CD4-positive, CD25-positive, alpha-beta regulatory T cell (primary cell): ENCODE measurements at regions not wholly inside any gene's neighbourhood (a gene's known extent, or its start where the extent isn't known, plus 50 kb on each side); places are given as distances from the start of the nearest gene placed in this dataset.
A peak's percentile ranks its signal among the peaks of the same experiment; 100 is the strongest.
"Not testable (repeated sequence)": the region's sequence is repeated elsewhere in the genome, so short reads cannot be mapped to it uniquely, and the experiment has no call there.

Experiments used
- ATAC-seq, 2 donors: fragments of 150-1000 bp; cut with Tn5 transposase; one replicate each; pipeline ENCODE4 v1.10.0; 2021; ENCODE audit warnings: low read depth in 2 of 2, moderate number of reproducible peaks in 2 of 2, moderate library complexity in 1 of 2
- DNase-seq, 3 donors: peaks; one replicate each; pipeline versions ENCODE4 v3.0.0 to v3.0.0-alpha.2; 2012 to 2022; ENCODE audit warnings: mixed read lengths in 1 of 3
- H3K27ac ChIP-seq: one replicate; pipeline ENCODE4 v1.7.0; 2013; ENCODE audit warnings: mild to moderate bottlenecking, low read length; ENCODE audit not compliant: insufficient read depth, poor library complexity, severe bottlenecking
- H3K27me3 ChIP-seq: one replicate; pipeline ENCODE4 v1.7.0; 2013; ENCODE audit warnings: low read length; ENCODE audit not compliant: control insufficient read depth, insufficient read depth
- H3K36me3 ChIP-seq: one replicate; pipeline ENCODE4 v1.7.0; 2013; ENCODE audit warnings: mild to moderate bottlenecking, low read length, moderate library complexity; ENCODE audit not compliant: control insufficient read depth, insufficient read depth
- H3K4me1 ChIP-seq: 2 replicates; pipeline ENCODE4 v1.7.0; 2013; ENCODE audit warnings: mild to moderate bottlenecking, low read length; ENCODE audit not compliant: insufficient read depth, control insufficient read depth, poor library complexity, severe bottlenecking
- H3K4me3 ChIP-seq: one replicate; pipeline ENCODE4 v1.7.0; 2013; ENCODE audit warnings: low read depth, mild to moderate bottlenecking, low read length, moderate library complexity
- H3K9me3 ChIP-seq, 2 experiments: 1 replicate in 1 of 2; 2 replicates in 1 of 2; pipeline ENCODE4 v1.7.0; 2013; ENCODE audit warnings: low read length in 2 of 2, mild to moderate bottlenecking in 1 of 2, moderate library complexity in 1 of 2; ENCODE audit not compliant: control insufficient read depth in 2 of 2
- H3K27ac Mint-ChIP-seq, 3 donors: one replicate each; pipeline ENCODE4 v1.8.0; 2020 to 2022; ENCODE audit warnings: mild to moderate bottlenecking in 3 of 3, mixed read lengths in 3 of 3, moderate library complexity in 2 of 3
- H3K27me3 Mint-ChIP-seq: one replicate; pipeline ENCODE4 v1.8.0; 2022; ENCODE audit warnings: mild to moderate bottlenecking, mixed read lengths
- H3K36me3 Mint-ChIP-seq: one replicate; pipeline ENCODE4 v1.8.0; 2020; ENCODE audit warnings: mixed read lengths
- H3K4me1 Mint-ChIP-seq, 4 donors: one replicate each; pipeline ENCODE4 v1.8.0; 2020 to 2022; ENCODE audit warnings: mixed read lengths in 4 of 4, mild to moderate bottlenecking in 1 of 4
- H3K4me3 Mint-ChIP-seq, 4 donors: one replicate each; pipeline ENCODE4 v1.8.0; 2020 to 2022; ENCODE audit warnings: mild to moderate bottlenecking in 4 of 4, mixed read lengths in 4 of 4, moderate library complexity in 3 of 4
- H3K9me3 Mint-ChIP-seq, 7 donors: one replicate each; pipeline ENCODE4 v1.8.0; 2020 to 2022; ENCODE audit warnings: mixed read lengths in 7 of 7, mild to moderate bottlenecking in 3 of 7, moderate library complexity in 2 of 7

DNA sequence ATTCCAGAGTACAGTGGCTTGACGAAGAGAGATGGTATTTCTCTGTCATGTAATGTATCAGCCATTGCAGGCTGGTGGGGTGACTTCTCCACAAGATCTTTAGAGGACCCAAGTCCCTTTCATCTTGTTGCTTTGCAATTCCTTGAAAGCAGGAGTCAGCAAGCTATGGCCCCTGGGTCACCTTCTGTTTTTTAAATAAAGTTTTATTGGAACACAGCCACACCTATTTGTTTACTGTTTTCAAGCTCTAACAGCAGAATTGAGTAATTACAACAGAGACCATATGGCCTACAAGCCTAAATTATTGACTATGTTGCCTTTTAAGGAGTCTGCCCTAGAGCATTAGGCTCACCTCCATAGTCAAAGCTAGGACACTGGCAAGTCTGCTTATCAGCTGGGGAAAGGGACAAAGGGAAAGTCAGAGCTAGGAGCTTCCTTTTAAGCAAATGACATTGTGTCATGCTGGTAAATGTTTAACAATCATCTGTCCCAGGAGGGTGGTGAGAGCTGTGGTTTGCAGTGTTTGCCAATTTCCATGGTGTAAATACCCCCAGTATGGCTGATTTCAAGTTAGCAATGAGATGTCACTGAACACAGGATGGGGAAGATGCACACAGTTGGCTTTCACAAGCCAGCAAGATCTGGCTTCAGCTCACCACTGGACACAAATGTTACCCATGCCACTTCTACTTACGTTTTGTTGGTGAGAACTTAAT lies 87.7 kb upstream of the PWP1 start:
- H3K4me1 Mint-ChIP-seq = peaks cover 0 to 3% (median 0%) of the 10 kb centered on the region in 4 donors
- Histone ChIP-seq H3K4me3 (no peak overlapping the region), H3K36me3 (no peaks in the 10 kb centered on the region), H3K4me1 (no peaks in the 10 kb centered on the region), H3K27me3 (no peaks in the 10 kb centered on the region), H3K27ac (no peak overlapping the region), H3K9me3 (peaks cover 6 to 11% of the 10 kb centered on the region in 2 experiments)
- ATAC-seq (no peak), DNase-seq (no peak)
- H3K27ac Mint-ChIP-seq = peak overlapping the region in 1 of 3 donors; percentile 3
- H3K4me3 Mint-ChIP-seq = no peak overlapping the region
- H3K9me3 Mint-ChIP-seq = peaks cover 0 to 6% (median 0%) of the 10 kb centered on the region in 7 donors
- H3K36me3 Mint-ChIP-seq = peaks cover 10% of the 10 kb centered on the region
- no peaks in the 10 kb centered on the region for H3K27me3 Mint-ChIP-seq

- no peak for ATAC-seq
- peaks cover 0 to 3% (median 0%) of the 10 kb centered on the region in 4 donors for H3K4me1 Mint-ChIP-seq
- H3K27me3 Mint-ChIP-seq = no peaks in the 10 kb centered on the region
- no peak for DNase-seq
- peak overlapping the region in 1 of 3 donors; percentile 3 for H3K27ac Mint-ChIP-seq
- peaks cover 0 to under 1% of the 10 kb centered on the region in 2 experiments for H3K9me3 ChIP-seq
- peaks cover 0 to 2% (median 0%) of the 10 kb centered on the region in 7 donors for H3K9me3 Mint-ChIP-seq
- peaks cover 3% of the 10 kb centered on the region for H3K36me3 Mint-ChIP-seq
- no peaks in the 10 kb centered on the region for H3K4me1 ChIP-seq
- no peak overlapping the region for H3K27ac ChIP-seq
- H3K27me3 ChIP-seq = no peaks in the 10 kb centered on the region
- no peaks in the 10 kb centered on the region for H3K36me3 ChIP-seq
- no peak overlapping the region for H3K4me3 Mint-ChIP-seq
- no peak overlapping the region for H3K4me3 ChIP-seq
Measured at GRCh38 chr12:107598906-107599305, 86.7 kb upstream of the PWP1 start.

DNA sequence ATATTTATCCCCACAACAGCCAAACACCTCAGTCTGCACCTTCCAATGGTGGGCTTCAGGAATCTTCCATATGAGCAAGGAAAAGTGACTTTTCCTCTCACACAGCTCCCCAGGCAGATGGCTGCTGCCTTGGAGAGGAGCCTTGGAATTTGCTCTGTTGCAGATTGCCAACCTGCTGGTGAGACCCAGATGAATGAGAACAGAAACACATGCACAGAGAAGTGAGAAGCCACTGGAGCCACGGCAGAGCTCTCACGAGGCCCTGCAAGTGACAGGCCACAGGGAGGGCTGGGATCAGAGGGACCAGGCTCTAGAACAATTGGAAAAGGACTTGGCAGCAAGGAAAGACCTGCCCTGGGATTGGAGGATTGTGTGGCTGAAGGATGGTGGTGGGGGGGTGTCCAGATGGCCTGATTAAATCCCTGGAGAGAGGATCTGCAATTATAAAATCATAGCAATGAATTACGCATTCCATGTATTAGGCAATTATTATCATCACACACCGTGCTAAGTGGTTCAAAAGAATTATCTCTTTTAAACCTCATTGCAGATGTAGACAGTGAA lies 84.9 kb upstream of the PWP1 start:
- no peaks in the 10 kb centered on the region for H3K9me3 ChIP-seq
- no peaks in the 10 kb centered on the region for H3K27me3 ChIP-seq
- H3K36me3 ChIP-seq = no peaks in the 10 kb centered on the region
- H3K4me1 ChIP-seq = no peaks in the 10 kb centered on the region
- Mint-ChIP-seq H3K27me3 (no peaks in the 10 kb centered on the region), H3K36me3 (peaks cover 3% of the 10 kb centered on the region), H3K4me3 (no peak overlapping the region), H3K27ac (no peak overlapping the region), H3K9me3 (no peaks in the 10 kb centered on the region), H3K4me1 (peaks cover 0 to 3% (median under 1%) of the 10 kb centered on the region in 4 donors)
- ATAC-seq (no peak), DNase-seq (no peak)
- H3K27ac ChIP-seq = no peak overlapping the region
- no peak overlapping the region for H3K4me3 ChIP-seq

GRCh38 chr12:107602446-107602845 lies 83.2 kb upstream of the PWP1 start:
- Mint-ChIP-seq H3K4me3 (no peak overlapping the region), H3K4me1 (peaks cover 0 to 3% (median under 1%) of the 10 kb centered on the region in 4 donors), H3K9me3 (no peaks in the 10 kb centered on the region), H3K27ac (peak overlapping the region in 1 of 3 donors; percentile 14), H3K27me3 (no peaks in the 10 kb centered on the region), H3K36me3 (no peaks in the 10 kb centered on the region)
- ATAC-seq = no peak
- DNase-seq = no peak
- no peak overlapping the region for H3K27ac ChIP-seq
- no peak overlapping the region for H3K4me3 ChIP-seq
- no peaks in the 10 kb centered on the region for H3K4me1 ChIP-seq
- H3K27me3 ChIP-seq = no peaks in the 10 kb centered on the region
- no peaks in the 10 kb centered on the region for H3K36me3 ChIP-seq
- no peaks in the 10 kb centered on the region for H3K9me3 ChIP-seq

DNA sequence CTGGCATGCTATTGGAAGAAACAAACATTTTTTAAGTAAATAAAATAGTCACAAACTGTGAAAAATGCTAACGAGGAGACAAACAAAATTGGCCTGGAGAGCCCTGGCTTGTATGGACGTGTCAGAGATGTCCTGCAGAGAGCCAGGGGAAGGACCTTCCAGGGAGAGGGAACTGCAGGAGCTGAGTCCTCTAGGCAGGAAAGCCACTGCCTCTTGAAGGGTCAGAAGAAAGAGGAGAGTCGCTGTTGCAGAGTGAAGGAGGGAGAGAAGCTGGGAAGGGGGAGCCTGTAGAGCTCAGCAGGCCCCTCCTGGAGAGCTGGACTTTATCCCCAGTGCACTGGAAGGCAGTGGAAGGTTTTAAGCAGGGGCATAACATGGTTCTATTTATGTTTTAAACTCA lies 80.3 kb upstream of the PWP1 start:
- no peaks in the 10 kb centered on the region for H3K27me3 Mint-ChIP-seq
- H3K9me3 Mint-ChIP-seq = no peaks in the 10 kb centered on the region
- DNase-seq (no peak), ATAC-seq (no peak)
- peaks cover 0 to 2% (median 0%) of the 10 kb centered on the region in 4 donors for H3K4me1 Mint-ChIP-seq
- Histone ChIP-seq H3K27me3 (no peaks in the 10 kb centered on the region), H3K4me3 (no peak overlapping the region), H3K27ac (no peak overlapping the region), H3K4me1 (no peaks in the 10 kb centered on the region), H3K9me3 (no peaks in the 10 kb centered on the region), H3K36me3 (no peaks in the 10 kb centered on the region)
- no peak overlapping the region for H3K4me3 Mint-ChIP-seq
- H3K36me3 Mint-ChIP-seq = no peaks in the 10 kb centered on the region
- peak overlapping the region in 2 of 3 donors; percentile 4 to 24 for H3K27ac Mint-ChIP-seq

DNA sequence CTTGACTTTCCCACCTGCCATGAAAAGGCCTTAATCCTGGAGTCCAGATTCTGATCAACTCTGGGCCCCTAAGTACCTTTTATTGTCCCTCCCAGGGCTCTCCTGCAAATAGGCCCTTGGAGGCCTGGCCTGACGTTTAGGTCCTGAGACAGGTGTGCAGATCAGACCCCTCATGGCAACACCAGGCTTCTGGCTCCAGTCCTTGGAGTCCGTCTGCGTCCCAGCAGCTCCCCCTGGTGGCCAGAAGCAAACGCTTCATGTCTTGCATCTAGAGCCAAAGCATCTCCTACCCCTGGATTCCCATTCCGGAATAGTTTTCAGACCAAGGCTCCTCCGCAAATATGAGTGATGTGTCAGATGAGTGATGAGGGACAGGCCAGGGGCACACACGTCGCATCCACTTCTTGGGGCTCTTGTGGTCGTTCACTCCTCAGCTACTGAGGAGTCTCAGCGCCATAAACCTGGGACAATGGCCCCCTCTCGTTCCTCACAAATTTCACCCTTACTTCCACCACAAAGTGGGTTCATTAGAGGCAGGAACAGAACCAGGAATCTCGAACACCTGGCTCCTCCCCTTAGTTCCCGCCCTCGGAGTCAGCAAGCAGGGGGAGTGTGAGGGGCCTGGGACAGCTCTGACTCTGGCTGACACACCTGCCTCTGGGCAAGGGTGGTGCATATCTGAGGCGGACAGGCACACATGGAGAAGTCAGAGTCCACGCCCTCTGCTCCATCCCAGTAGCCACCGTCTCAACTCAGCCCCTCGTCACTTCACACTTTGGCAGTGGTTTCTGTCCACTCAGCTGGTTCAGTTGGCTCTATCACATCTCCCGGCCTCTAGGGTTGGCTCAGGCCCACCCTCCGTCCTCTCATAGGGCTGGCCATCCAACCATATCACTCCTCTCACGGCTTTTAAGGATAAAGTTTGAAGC lies 77.9 kb upstream of the PWP1 start:
- H3K4me3 ChIP-seq = no peak overlapping the region
- H3K9me3 ChIP-seq = no peaks in the 10 kb centered on the region
- H3K9me3 Mint-ChIP-seq = no peaks in the 10 kb centered on the region
- H3K4me3 Mint-ChIP-seq = no peak overlapping the region
- H3K4me1 Mint-ChIP-seq = peaks cover 0 to 2% (median 0%) of the 10 kb centered on the region in 4 donors
- DNase-seq (peak; percentile 64 to 77 (median 72)), ATAC-seq (peak; percentile 55 to 65)
- no peaks in the 10 kb centered on the region for H3K27me3 ChIP-seq
- no peak overlapping the region for H3K27ac ChIP-seq
- no peak overlapping the region for H3K27ac Mint-ChIP-seq
- no peaks in the 10 kb centered on the region for H3K36me3 ChIP-seq
- no peaks in the 10 kb centered on the region for H3K27me3 Mint-ChIP-seq
- no peaks in the 10 kb centered on the region for H3K36me3 Mint-ChIP-seq
- no peaks in the 10 kb centered on the region for H3K4me1 ChIP-seq

DNA sequence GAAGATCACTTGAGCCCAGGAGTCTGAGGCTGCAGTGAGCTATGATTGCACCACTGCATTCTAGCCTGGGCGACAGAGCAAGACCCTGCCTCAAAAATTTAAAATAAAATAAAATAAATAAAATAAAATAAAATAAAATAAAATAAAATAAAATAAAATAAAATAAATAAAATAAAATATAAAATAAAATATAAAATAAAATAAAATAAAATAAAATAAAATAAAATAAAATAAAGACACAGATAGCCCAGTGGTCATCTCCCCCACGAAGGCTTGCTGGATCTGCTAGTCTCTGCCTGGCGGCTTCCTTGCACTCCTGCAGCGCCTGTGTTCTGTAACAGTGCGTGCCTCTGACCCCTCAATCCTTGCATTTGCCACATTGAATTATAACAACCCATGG lies 76.8 kb upstream of the PWP1 start:
- not testable (repeated sequence) for H3K27ac ChIP-seq, H3K27ac Mint-ChIP-seq, H3K36me3 Mint-ChIP-seq, H3K27me3 ChIP-seq, H3K4me3 Mint-ChIP-seq, DNase-seq, H3K27me3 Mint-ChIP-seq, H3K9me3 ChIP-seq, H3K4me3 ChIP-seq, H3K36me3 ChIP-seq, H3K4me1 Mint-ChIP-seq, H3K9me3 Mint-ChIP-seq, H3K4me1 ChIP-seq, ATAC-seq
